OCI-LY1 (cell line): ENCODE measurements at regions not wholly inside any gene's neighbourhood (a gene's known extent, or its start where the extent isn't known, plus 50 kb on each side); places are given as distances from the start of the nearest gene placed in this dataset.

Source experiments
- H2AFZ ChIP-seq: fragments of 200-600 bp; sonication (generic), shearing (Covaris generic); 2 replicates; pipeline ENCODE4 v1.6.0; 2014; ENCODE audit warnings: antibody characterized with exemption, mild to moderate bottlenecking, low read length
- H3F3A ChIP-seq: fragments of 200-600 bp; sonication (generic), shearing (Covaris generic); 2 replicates; pipeline ENCODE4 v1.6.0; 2014; ENCODE audit warnings: mild to moderate bottlenecking, antibody characterized with exemption, low read length, moderate library complexity; ENCODE audit not compliant: insufficient read depth
- H3K27ac ChIP-seq: fragments of 200-600 bp; sonication (generic); 2 replicates; pipeline ENCODE4 v1.5.1; 2014; ENCODE audit warnings: low read length, mixed run types, mild to moderate bottlenecking, low read depth; ENCODE audit not compliant: poor library complexity, severe bottlenecking
- H3K27me3 ChIP-seq: fragments of 200-600 bp; sonication (generic); 2 replicates; pipeline ENCODE4 v1.6.0; 2014; ENCODE audit warnings: antibody characterized with exemption, mild to moderate bottlenecking, low read length, moderate library complexity; ENCODE audit not compliant: insufficient read depth
- H3K36me3 ChIP-seq: fragments of 200-600 bp; sonication (generic); 2 replicates; pipeline ENCODE4 v1.6.1; 2014; ENCODE audit warnings: mild to moderate bottlenecking, antibody characterized with exemption, low read length, moderate library complexity, mixed read lengths; ENCODE audit not compliant: insufficient read depth
- H3K4me1 ChIP-seq: fragments of 200-600 bp; sonication (generic); 2 replicates; pipeline ENCODE4 v1.5.1; 2014; ENCODE audit warnings: mild to moderate bottlenecking, low read length, moderate library complexity; ENCODE audit not compliant: insufficient read depth, severe bottlenecking
- H3K4me2 ChIP-seq: fragments of 200-600 bp; sonication (generic), shearing (Covaris generic); 2 replicates; pipeline ENCODE4 v1.6.1; 2014; ENCODE audit warnings: low read length
- H3K4me3 ChIP-seq: fragments of 200-600 bp; sonication (generic); 2 replicates; pipeline ENCODE4 v1.5.1; 2014; ENCODE audit warnings: low read length, low read depth, mild to moderate bottlenecking, mixed read lengths; ENCODE audit not compliant: poor library complexity, severe bottlenecking
- H3K79me2 ChIP-seq: fragments of 200-600 bp; shearing (Covaris generic); 2 replicates; pipeline ENCODE4 v1.6.1; 2016; ENCODE audit warnings: mixed run types, low read length, mixed read lengths; ENCODE audit not compliant: insufficient read depth
- H3K9ac ChIP-seq: fragments of 200-600 bp; sonication (generic), shearing (Covaris generic); 2 replicates; pipeline ENCODE4 v1.6.1; 2014; ENCODE audit warnings: mild to moderate bottlenecking, low read length, mixed read lengths
- H3K9me2 ChIP-seq: fragments of 200-600 bp; sonication (generic), shearing (Covaris generic); 2 replicates; pipeline ENCODE4 v1.6.1; 2014; ENCODE audit warnings: low read depth, mild to moderate bottlenecking, low read length, mixed read lengths
- H3K9me3 ChIP-seq: fragments of 200-600 bp; shearing (Covaris generic); 2 replicates; pipeline ENCODE4 v1.6.1; 2014; ENCODE audit warnings: low read length, mixed read lengths
- H4K20me1 ChIP-seq: fragments of 200-600 bp; sonication (generic), shearing (Covaris generic); 2 replicates; pipeline ENCODE4 v1.6.0; 2016; ENCODE audit warnings: mild to moderate bottlenecking, low read length; ENCODE audit not compliant: insufficient read depth
- CTCF ChIP-seq: fragments of 200-600 bp; sonication (generic), shearing (Covaris generic); IDR thresholded peaks from 2 replicates; pipeline ENCODE4 v1.5.1; 2017; ENCODE audit warnings: mild to moderate bottlenecking, antibody characterized with exemption, low read length, moderate library complexity, mixed read lengths
- EZH2 ChIP-seq: fragments of 200-600 bp; sonication (generic), shearing (Covaris generic); IDR thresholded peaks from 2 replicates; pipeline ENCODE4 v1.8.0; 2017; ENCODE audit warnings: borderline replicate concordance, mixed run types, mild to moderate bottlenecking, antibody characterized with exemption, low read length, moderate library complexity, mixed read lengths

DNA sequence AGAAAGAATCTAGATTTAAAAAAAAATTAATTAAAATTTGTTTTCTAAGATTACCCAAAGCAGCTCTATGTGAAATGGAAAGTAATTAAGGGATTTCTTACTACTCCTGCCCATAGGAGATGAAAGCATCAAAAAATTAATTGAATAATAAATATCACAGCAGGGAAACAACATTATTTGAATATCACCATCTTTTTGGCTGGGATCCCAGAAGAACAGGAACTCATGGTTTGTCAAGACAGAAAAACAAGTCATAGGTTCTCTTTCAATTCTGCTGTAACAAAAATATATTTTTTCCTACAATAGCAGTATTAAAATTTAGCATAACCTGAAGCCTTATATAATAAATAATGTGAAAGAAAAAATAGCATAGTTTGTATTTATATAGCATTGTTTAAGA, 1713.4 kb downstream of the NCAM2 start:
- no peak overlapping the region for H3K4me3 ChIP-seq
- TF ChIP-seq EZH2 (no peak), CTCF (no peak)
- H3K36me3 ChIP-seq: no peaks in the 10 kb centered on the region; the same call in 1 of the 2 replicates
- H3K79me2 ChIP-seq: no peaks in the 10 kb centered on the region
- H2AFZ ChIP-seq: no peak overlapping the region
- peak overlapping the region; percentile 85 for H3K27ac ChIP-seq
- H3K9ac ChIP-seq: no peak overlapping the region
- 0 out of 2 replicates have a peak, but pooled peaks cover 3% of the 10 kb centered on the region for H3F3A ChIP-seq
- H3K9me2 ChIP-seq: no peaks in the 10 kb centered on the region
- no peaks in the 10 kb centered on the region for H3K27me3 ChIP-seq
- no peaks in the 10 kb centered on the region for H4K20me1 ChIP-seq
- no peaks in the 10 kb centered on the region for H3K9me3 ChIP-seq
- peaks cover 66% of the 10 kb centered on the region for H3K4me1 ChIP-seq
- H3K4me2 ChIP-seq: peak overlapping the region; percentile 46; the same call in 1 of the 2 replicates

DNA sequence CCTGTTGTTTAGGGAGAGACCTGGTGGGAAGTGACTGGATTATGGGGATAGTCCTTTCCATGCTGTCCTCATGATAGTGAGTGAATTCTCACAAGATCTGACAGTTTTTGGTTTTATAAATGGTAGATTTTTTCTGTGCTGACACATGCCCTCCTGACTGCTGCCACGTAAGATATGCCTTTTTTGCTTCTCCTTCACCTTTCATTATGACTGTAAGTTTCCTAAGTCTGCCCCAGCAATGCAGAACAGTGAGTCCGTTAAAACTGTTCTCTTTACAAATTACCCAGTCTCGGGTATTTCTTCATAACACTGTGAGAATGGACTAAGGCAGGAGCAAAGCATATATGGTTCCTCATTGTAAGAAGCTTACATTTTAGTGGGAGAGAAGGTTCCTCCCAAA, 1727.2 kb downstream of the NCAM2 start:
- no peaks in the 10 kb centered on the region for H3K9me2 ChIP-seq
- H2AFZ ChIP-seq: no peak overlapping the region
- H3K9me3 ChIP-seq: peaks cover 16% of the 10 kb centered on the region
- H3K27ac ChIP-seq: no peak overlapping the region
- H3K36me3 ChIP-seq: no peaks in the 10 kb centered on the region
- no peak overlapping the region for H3K4me2 ChIP-seq
- no peaks in the 10 kb centered on the region for H3K27me3 ChIP-seq
- TF ChIP-seq EZH2 (no peak), CTCF (no peak)
- H3K9ac ChIP-seq: no peak overlapping the region
- no peaks in the 10 kb centered on the region for H4K20me1 ChIP-seq
- H3K4me3 ChIP-seq: no peak overlapping the region
- no peaks in the 10 kb centered on the region for H3K79me2 ChIP-seq
- H3K4me1 ChIP-seq: no peaks in the 10 kb centered on the region
- H3F3A ChIP-seq: no peaks in the 10 kb centered on the region

DNA sequence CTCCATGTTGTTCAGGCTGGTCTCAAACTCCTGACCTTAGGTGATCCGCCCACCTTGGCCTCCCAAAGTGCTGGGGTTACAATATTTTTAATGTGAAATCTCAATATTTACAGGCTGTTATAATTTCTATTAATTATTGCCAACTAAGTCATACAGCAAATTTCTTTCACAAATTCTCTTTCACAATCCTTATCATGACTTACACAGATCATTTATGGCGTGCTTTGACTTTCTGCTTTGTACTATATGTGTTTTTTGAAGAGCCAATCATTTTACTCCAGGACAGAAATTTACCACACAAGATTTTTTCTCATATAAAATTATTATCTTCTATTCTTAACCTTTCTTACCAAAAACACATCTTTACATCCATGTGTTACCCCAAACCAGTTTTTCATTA, 1729.9 kb downstream of the NCAM2 start:
- H3K36me3 ChIP-seq: no peaks in the 10 kb centered on the region
- no peaks in the 10 kb centered on the region for H3K27me3 ChIP-seq
- H3K79me2 ChIP-seq: no peaks in the 10 kb centered on the region
- H3K9me3 ChIP-seq: peaks cover 16% of the 10 kb centered on the region
- no peaks in the 10 kb centered on the region for H4K20me1 ChIP-seq
- no peak overlapping the region for H2AFZ ChIP-seq
- H3K27ac ChIP-seq: no peak overlapping the region
- no peak overlapping the region for H3K4me2 ChIP-seq
- no peaks in the 10 kb centered on the region for H3F3A ChIP-seq
- TF ChIP-seq EZH2: no peak
- TF ChIP-seq CTCF: no peak
- H3K4me1 ChIP-seq: no peaks in the 10 kb centered on the region
- no peaks in the 10 kb centered on the region for H3K9me2 ChIP-seq
- no peak overlapping the region for H3K9ac ChIP-seq
- H3K4me3 ChIP-seq: no peak overlapping the region
